ENCODE measurements at regions not wholly inside any gene's neighbourhood (a gene's known extent, or its start where the extent isn't known, plus 50 kb on each side); places are given as distances from the start of the nearest gene placed in this dataset.

- TF ChIP-seq, protein P1, sequence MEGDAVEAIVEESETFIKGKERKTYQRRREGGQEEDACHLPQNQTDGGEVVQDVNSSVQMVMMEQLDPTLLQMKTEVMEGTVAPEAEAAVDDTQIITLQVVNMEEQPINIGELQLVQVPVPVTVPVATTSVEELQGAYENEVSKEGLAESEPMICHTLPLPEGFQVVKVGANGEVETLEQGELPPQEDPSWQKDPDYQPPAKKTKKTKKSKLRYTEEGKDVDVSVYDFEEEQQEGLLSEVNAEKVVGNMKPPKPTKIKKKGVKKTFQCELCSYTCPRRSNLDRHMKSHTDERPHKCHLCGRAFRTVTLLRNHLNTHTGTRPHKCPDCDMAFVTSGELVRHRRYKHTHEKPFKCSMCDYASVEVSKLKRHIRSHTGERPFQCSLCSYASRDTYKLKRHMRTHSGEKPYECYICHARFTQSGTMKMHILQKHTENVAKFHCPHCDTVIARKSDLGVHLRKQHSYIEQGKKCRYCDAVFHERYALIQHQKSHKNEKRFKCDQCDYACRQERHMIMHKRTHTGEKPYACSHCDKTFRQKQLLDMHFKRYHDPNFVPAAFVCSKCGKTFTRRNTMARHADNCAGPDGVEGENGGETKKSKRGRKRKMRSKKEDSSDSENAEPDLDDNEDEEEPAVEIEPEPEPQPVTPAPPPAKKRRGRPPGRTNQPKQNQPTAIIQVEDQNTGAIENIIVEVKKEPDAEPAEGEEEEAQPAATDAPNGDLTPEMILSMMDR (IDR thresholded peaks at IDR 0.05), result no peak
- no peak for DNase-seq (ENCODE audit: low spot score)
- Mint-ChIP-seq H3K4me1 (ENCODE audit: low read depth) (peaks cover 4% of the 10 kb centered on the region), H3K27me3 (ENCODE audit: low read depth) (no peaks in the 10 kb centered on the region), H3K4me3 (ENCODE audit: unreplicated experiment) (no peak overlapping the region), H3K27ac (ENCODE audit: unreplicated experiment) (no peak overlapping the region), H3K9me3 (ENCODE audit: low read depth) (no peaks in the 10 kb centered on the region), H3K36me3 (ENCODE audit: low read depth) (no peaks in the 10 kb centered on the region)
These were observed 231.4 kb downstream of the KLF12 start for GRCh38 chr13:73902847-73903246.

- Mint-ChIP-seq H3K27ac (ENCODE audit: unreplicated experiment) (no peak overlapping the region), H3K27me3 (ENCODE audit: low read depth) (no peaks in the 10 kb centered on the region), H3K4me3 (ENCODE audit: unreplicated experiment) (no peak overlapping the region), H3K4me1 (ENCODE audit: low read depth) (peaks cover 4% of the 10 kb centered on the region), H3K36me3 (ENCODE audit: low read depth) (no peaks in the 10 kb centered on the region), H3K9me3 (ENCODE audit: low read depth) (no peaks in the 10 kb centered on the region)
- no peak for DNase-seq (ENCODE audit: low spot score)
- TF ChIP-seq, protein P1 (IDR thresholded peaks at IDR 0.05), result no peak
These were observed 231.9 kb downstream of the KLF12 start for GRCh38 chr13:73902296-73902695.

GRCh38 chr13:73901324-73902068 is 232.7 kb downstream of the KLF12 start:
- Mint-ChIP-seq H3K4me1 (ENCODE audit: low read depth) (peaks cover 4% of the 10 kb centered on the region), H3K4me3 (ENCODE audit: unreplicated experiment) (no peak overlapping the region), H3K9me3 (ENCODE audit: low read depth) (no peaks in the 10 kb centered on the region), H3K27ac (ENCODE audit: unreplicated experiment) (no peak overlapping the region), H3K36me3 (ENCODE audit: low read depth) (no peaks in the 10 kb centered on the region), H3K27me3 (ENCODE audit: low read depth) (no peaks in the 10 kb centered on the region)
- DNase-seq (ENCODE audit: low spot score), result no peak
- TF ChIP-seq, protein P1 (IDR thresholded peaks at IDR 0.05), result no peak

DNA sequence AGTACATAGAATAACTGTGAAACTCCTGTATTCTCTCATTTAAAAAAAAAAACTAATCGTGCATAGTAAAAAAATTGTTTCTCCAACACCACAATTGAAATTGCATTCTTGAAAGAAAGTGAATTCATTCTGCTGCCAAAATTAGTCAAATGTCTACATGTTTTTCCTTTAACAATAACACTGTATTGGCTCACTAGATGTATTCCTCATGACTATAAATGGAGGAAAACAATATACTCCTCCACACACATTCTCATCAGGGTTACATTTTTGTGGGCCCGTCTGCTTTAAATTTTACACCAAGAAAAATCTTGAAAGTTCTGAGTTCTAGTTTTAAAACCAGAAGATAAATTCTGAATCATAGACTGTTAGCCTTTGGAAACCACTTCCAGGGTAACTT is 233.6 kb downstream of the KLF12 start:
- TF ChIP-seq, protein P1 (IDR thresholded peaks at IDR 0.05), result no peak
- Mint-ChIP-seq H3K4me1 (ENCODE audit: low read depth) (peaks cover 4% of the 10 kb centered on the region), H3K27me3 (ENCODE audit: low read depth) (no peaks in the 10 kb centered on the region), H3K9me3 (ENCODE audit: low read depth) (no peaks in the 10 kb centered on the region), H3K36me3 (ENCODE audit: low read depth) (no peaks in the 10 kb centered on the region), H3K27ac (ENCODE audit: unreplicated experiment) (no peak overlapping the region), H3K4me3 (ENCODE audit: unreplicated experiment) (no peak overlapping the region)
- no peak for DNase-seq (ENCODE audit: low spot score)

DNA sequence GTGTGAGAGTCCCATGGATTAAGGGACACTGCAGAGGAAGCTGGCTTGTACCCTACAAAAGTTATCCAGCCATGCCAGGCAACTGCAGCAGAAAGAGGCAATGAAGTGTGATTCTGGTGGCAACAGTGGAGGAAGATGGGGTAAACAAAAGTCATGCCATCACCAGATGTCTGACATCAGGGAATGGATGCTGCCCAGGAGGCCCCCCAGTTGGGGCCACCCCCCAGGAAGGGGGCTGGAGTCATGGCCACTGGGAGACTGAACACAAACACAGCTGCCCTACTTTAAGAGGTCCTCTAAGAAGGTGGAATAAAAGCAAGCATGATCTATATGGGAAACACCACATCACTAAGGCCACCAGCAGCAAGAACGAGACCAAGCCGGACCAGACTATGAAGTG is 235.3 kb downstream of the KLF12 start:
- no peak for DNase-seq (ENCODE audit: low spot score)
- Mint-ChIP-seq H3K4me3 (ENCODE audit: unreplicated experiment) (no peak overlapping the region), H3K9me3 (ENCODE audit: low read depth) (no peaks in the 10 kb centered on the region), H3K4me1 (ENCODE audit: low read depth) (peaks cover 4% of the 10 kb centered on the region), H3K36me3 (ENCODE audit: low read depth) (no peaks in the 10 kb centered on the region), H3K27ac (ENCODE audit: unreplicated experiment) (no peak overlapping the region), H3K27me3 (ENCODE audit: low read depth) (no peaks in the 10 kb centered on the region)
- TF ChIP-seq, protein P1 (IDR thresholded peaks at IDR 0.05), result no peak

Data from chondrocyte (in vitro differentiated cells).